Kidney (tissue), 13 donors: ENCODE measurements at regions not wholly inside any gene's neighbourhood (a gene's known extent, or its start where the extent isn't known, plus 50 kb on each side); places are given as distances from the start of the nearest gene placed in this dataset.
"Not testable (repeated sequence)": the region's sequence is repeated elsewhere in the genome, so short reads cannot be mapped to it uniquely, and the experiment has no call there.

Experiments
- DNase-seq, 5 donors: peaks; one replicate each; pipeline ENCODE4 v3.0.0-alpha.2; 2013 to 2020
- FAIRE-seq: peaks from 2 replicates; lab custom pipeline; 2012; peaks lifted over from hg19 to GRCh38; lab: Jason Lieb, UNC
- H3K27ac ChIP-seq, 2 donors: one replicate each; pipeline ENCODE4 v1.7.0; 2013; ENCODE audit warnings: low read depth in 2 of 2, low read length in 2 of 2, inconsistent platforms in 1 of 2
- H3K27me3 ChIP-seq: one replicate; pipeline ENCODE4 v1.7.1; 2013; ENCODE audit warnings: low read length, inconsistent platforms; ENCODE audit not compliant: control insufficient read depth, insufficient read depth
- H3K36me3 ChIP-seq, 3 donors: one replicate each; pipeline versions ENCODE4 v1.7.0 to v1.7.1; 2013; ENCODE audit warnings: low read length in 3 of 3, control low read depth in 1 of 3, inconsistent platforms in 1 of 3; ENCODE audit not compliant: insufficient read depth in 3 of 3, control insufficient read depth in 2 of 3
- H3K4me1 ChIP-seq, 3 donors: one replicate each; pipeline versions ENCODE4 v1.7.0 to v1.7.1; 2013; ENCODE audit warnings: low read length in 3 of 3, inconsistent platforms in 1 of 3, low read depth in 1 of 3; ENCODE audit not compliant: control insufficient read depth in 2 of 3, insufficient read depth in 2 of 3
- H3K4me3 ChIP-seq, 3 donors: one replicate each; pipeline versions ENCODE4 v1.7.0 to v1.8.1; 2013; ENCODE audit warnings: low read length in 3 of 3, control low read depth in 1 of 3, inconsistent platforms in 1 of 3
- H3K9ac ChIP-seq, 3 donors: one replicate each; pipeline versions ENCODE4 v1.7.0 to v1.7.1; 2013; ENCODE audit warnings: low read length in 3 of 3, control low read depth in 1 of 3, inconsistent platforms in 1 of 3
- H3K9me3 ChIP-seq, 3 donors: one replicate each; pipeline versions ENCODE4 v1.7.0 to v1.7.1; 2013; ENCODE audit warnings: low read length in 3 of 3, control low read depth in 1 of 3, inconsistent platforms in 1 of 3; ENCODE audit not compliant: control insufficient read depth in 2 of 3, insufficient read depth in 1 of 3
- CTCF ChIP-seq: IDR thresholded peaks from 3 replicates; pipeline ENCODE4 v1.5.1; 2012; ENCODE audit warnings: mild to moderate bottlenecking, moderate library complexity, borderline replicate concordance; ENCODE audit not compliant: insufficient read depth; ENCODE audit errors: extremely low read depth
- intact Hi-C: fragments of 100-400 bp; cut with DNase I; formaldehyde crosslinking; loops from one replicate; pipeline ENCODE4 v1.11.1; 2022
- donor health status: control.
- donor health status: control.
- donor health status: control.
- donor health status: control.
- donor health status: control.
- donor health status: DM: yes; HTN: yes; CAD: no.
- donor health status: Normal renal cell carcinoma (clear cell type).

- no peaks in the 10 kb centered on the region for H3K27me3 ChIP-seq
- no peak for TF ChIP-seq CTCF
- H3K9ac ChIP-seq, result no peak overlapping the region
- FAIRE-seq, result no peak
- H3K9me3 ChIP-seq, result no peaks in the 10 kb centered on the region
- H3K4me3 ChIP-seq, result no peak overlapping the region
- no peaks in the 10 kb centered on the region for H3K36me3 ChIP-seq
- intact Hi-C loops, result no loop called here
- H3K4me1 ChIP-seq, result no peaks in the 10 kb centered on the region
- no peak overlapping the region for H3K27ac ChIP-seq
- no peak for DNase-seq
Observed at GRCh38 chr3:177705976-177706823, 508.9 kb upstream of the TBL1XR1 start.

DNA sequence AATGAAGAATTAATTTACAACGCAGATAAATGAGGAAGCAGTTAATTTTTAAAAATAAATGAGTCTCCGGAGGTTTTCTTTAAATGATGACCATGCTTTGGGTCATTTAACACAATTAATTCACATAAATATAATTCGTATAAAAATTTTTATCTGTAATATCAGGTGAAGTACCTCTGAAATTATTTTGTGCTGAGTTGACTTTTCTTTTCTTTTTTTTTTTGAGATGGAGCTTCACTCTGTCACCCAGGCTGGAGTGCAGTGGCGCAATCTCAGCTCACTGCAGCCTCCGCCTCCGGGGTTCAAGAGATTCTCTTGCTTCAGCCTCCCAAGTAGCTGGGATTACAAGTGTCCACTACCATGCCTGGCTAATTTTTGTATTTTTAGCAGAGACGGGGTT is 512.2 kb upstream of the TBL1XR1 start:
- H3K4me3 ChIP-seq, H3K27ac ChIP-seq, FAIRE-seq, intact Hi-C loops, H3K9ac ChIP-seq, H3K27me3 ChIP-seq, DNase-seq, H3K36me3 ChIP-seq, H3K4me1 ChIP-seq, H3K9me3 ChIP-seq: not testable (repeated sequence)

GRCh38 chr3:177710506-177710905 is 513.2 kb upstream of the TBL1XR1 start:
- FAIRE-seq (no peak), DNase-seq (no peak)
- intact Hi-C loops, result no loop called here
- Histone ChIP-seq H3K4me3 (no peak overlapping the region), H3K36me3 (no peaks in the 10 kb centered on the region), H3K27me3 (no peaks in the 10 kb centered on the region), H3K27ac (no peak overlapping the region), H3K4me1 (no peaks in the 10 kb centered on the region), H3K9me3 (no peaks in the 10 kb centered on the region), H3K9ac (no peak overlapping the region)
- TF ChIP-seq CTCF, result no peak

GRCh38 chr3:177711637-177712036 is 514.4 kb upstream of the TBL1XR1 start:
- no peak overlapping the region for H3K9ac ChIP-seq
- intact Hi-C loops, result no loop called here
- no peak overlapping the region for H3K4me3 ChIP-seq
- no peak overlapping the region for H3K27ac ChIP-seq
- H3K9me3 ChIP-seq, result no peaks in the 10 kb centered on the region
- no peaks in the 10 kb centered on the region for H3K36me3 ChIP-seq
- H3K27me3 ChIP-seq, result no peaks in the 10 kb centered on the region
- DNase-seq, result no peak
- no peak for TF ChIP-seq CTCF
- no peaks in the 10 kb centered on the region for H3K4me1 ChIP-seq
- no peak for FAIRE-seq
